K562 (cell line): ENCODE measurements at regions not wholly inside any gene's neighbourhood (a gene's known extent, or its start where the extent isn't known, plus 50 kb on each side); places are given as distances from the start of the nearest gene placed in this dataset.

Experiments
- ATAC-seq: fragments of 200-7000 bp; cut with Tn5 transposase; 3 replicates; pipeline ENCODE4 v1.9.1; 2020; ENCODE audit warnings: moderate library complexity
- BruUV-seq: library from RNA; stranded (reverse); fragments of 400-500 nt; replicated peaks from 2 replicates; lab custom pipeline; 2021; lab: Mats Ljungman, UMichigan
- CTCF ChIA-PET: fragments of 300-600 bp; formaldehyde crosslinking; extraction: SDS; loops from one replicate; lab custom pipeline; 2021; ENCODE audit warnings: low intra/inter-chr PET ratio; lab: Yijun Ruan, JAX
- POLR2A ChIA-PET: fragments of 300-600, 350-650 bp; sonication (Branson Sonifier 250); formaldehyde crosslinking; extraction: SDS; loops from one replicate; lab custom pipeline; 2021; ENCODE audit warnings: antibody characterized with exemption, inconsistent platforms; lab: Yijun Ruan, JAX
- DNase-seq, 4 experiments: peaks; one replicate each; pipeline versions ENCODE4 v3.0.0 to v3.0.0-alpha.2; 2011 to 2018; ENCODE audit warnings: low spot score in 3 of 4, mixed read lengths in 3 of 4; ENCODE audit errors: extremely low read depth in 1 of 4
- FAIRE-seq: peaks from 2 replicates; lab custom pipeline; 2011; peaks lifted over from hg19 to GRCh38; lab: Jason Lieb, UNC
- H2AFZ ChIP-seq: 2 replicates; pipeline ENCODE4 v1.6.0; 2011; ENCODE audit warnings: low read depth, low read length, control low read depth, inconsistent platforms
- H3K27ac ChIP-seq: fragments of 200-600 bp; 3 replicates; pipeline ENCODE4 v1.8.0; 2011; ENCODE audit warnings: low read depth, mild to moderate bottlenecking, control low read depth, inconsistent platforms, low read length, moderate library complexity, mixed read lengths; ENCODE audit errors: extremely low read depth
- H3K27me3 ChIP-seq, 2 experiments: fragments of 300-600 bp in 1 of 2; 2 replicates in 1 of 2; 3 replicates in 1 of 2; pipeline versions ENCODE4 v1.6.0 to v1.8.0; 2011; ENCODE audit warnings: inconsistent platforms in 2 of 2, low read length in 2 of 2, mild to moderate bottlenecking in 1 of 2, mixed read lengths in 1 of 2, moderate library complexity in 1 of 2; ENCODE audit not compliant: control insufficient read depth in 2 of 2, insufficient read depth in 2 of 2
- H3K36me3 ChIP-seq: fragments of 300-600 bp; 3 replicates; pipeline ENCODE4 v1.8.0; 2011; ENCODE audit warnings: mild to moderate bottlenecking, low read length, inconsistent platforms; ENCODE audit not compliant: control insufficient read depth, insufficient read depth
- H3K4me1 ChIP-seq, 2 experiments: fragments of 200-600 bp in 1 of 2; replicated peaks in 1 of 2; 2 replicates in 1 of 2; 3 replicates in 1 of 2; pipeline versions ENCODE4 v1.5.1 to v1.8.0; 2011; ENCODE audit warnings: inconsistent platforms in 2 of 2, low read length in 2 of 2, mild to moderate bottlenecking in 1 of 2, mixed read lengths in 1 of 2, moderate library complexity in 1 of 2; ENCODE audit not compliant: control insufficient read depth in 2 of 2, insufficient read depth in 2 of 2
- H3K4me2 ChIP-seq: 2 replicates; pipeline ENCODE4 v1.6.1; 2011; ENCODE audit warnings: low read length, control low read depth, inconsistent platforms, mixed read lengths; ENCODE audit not compliant: insufficient read depth
- H3K4me3 ChIP-seq: fragments of 200-600 bp; sonication (generic), shearing (Covaris generic); 2 replicates; pipeline ENCODE4 v1.5.1; 2016; ENCODE audit warnings: control low read depth, inconsistent platforms
- H3K79me2 ChIP-seq: fragments of 200-600 bp; 3 replicates; pipeline ENCODE4 v1.8.0; 2011; ENCODE audit warnings: low read length, inconsistent platforms; ENCODE audit not compliant: control insufficient read depth, insufficient read depth
- H3K9ac ChIP-seq, 2 experiments: 2 replicates each; pipeline versions ENCODE4 v1.6.0 to v1.6.1; 2011; ENCODE audit warnings: low read depth in 2 of 2, low read length in 2 of 2, control low read depth in 1 of 2, inconsistent platforms in 1 of 2, mild to moderate bottlenecking in 1 of 2, mixed read lengths in 1 of 2; ENCODE audit not compliant: insufficient read depth in 1 of 2
- H3K9me1 ChIP-seq: one replicate; pipeline ENCODE4 v1.6.0; 2011; ENCODE audit warnings: inconsistent platforms, mild to moderate bottlenecking, low read length, moderate library complexity; ENCODE audit not compliant: control insufficient read depth, insufficient read depth
- H3K9me3 ChIP-seq: replicated peaks from 2 replicates; pipeline ENCODE4 v1.5.1; 2011; ENCODE audit warnings: low read depth, low read length, inconsistent platforms; ENCODE audit not compliant: control insufficient read depth, insufficient read depth
- H4K20me1 ChIP-seq: replicated peaks from 2 replicates; pipeline ENCODE4 v1.6.1; 2011; ENCODE audit warnings: low read length, inconsistent platforms, mixed read lengths; ENCODE audit not compliant: control insufficient read depth, insufficient read depth
- IRF9 ChIP-seq: fragments of 450-650 bp; IDR thresholded peaks from 2 replicates; pipeline ENCODE4 v1.6.1; 2016; ENCODE audit warnings: missing biosample characterization, missing genetic modification characterization
- MAFG ChIP-seq: fragments of 450-650 bp; conservative IDR thresholded peaks from 2 replicates; pipeline ENCODE4 v1.6.1; 2016; ENCODE audit warnings: missing genetic modification characterization, missing compliant biosample characterization
- NR2C2 ChIP-seq, 2 experiments: fragments of 200-800 bp in 1 of 2; sonication (Bioruptor generic) in 1 of 2; sonication (generic) in 1 of 2; formaldehyde crosslinking in 1 of 2; IDR thresholded peaks; 2 replicates each; pipeline versions ENCODE4 v1.6.1 to v1.8.0; 2016 to 2022; ENCODE audit warnings: mild to moderate bottlenecking in 1 of 2, missing compliant biosample characterization in 1 of 2, missing genetic modification characterization in 1 of 2, missing genetic modification reagents in 1 of 2
- NUFIP1 ChIP-seq: fragments of 450-650 bp; IDR thresholded peaks from 2 replicates; pipeline ENCODE4 v1.6.1; 2018; ENCODE audit not compliant: partially characterized antibody
- RBM14 ChIP-seq: fragments of 200-400 bp; formaldehyde crosslinking; IDR thresholded peaks from 2 replicates; pipeline ENCODE4 v1.6.1; 2018; ENCODE audit warnings: low read depth, mild to moderate bottlenecking, low read length, moderate library complexity, borderline replicate concordance; ENCODE audit not compliant: insufficient read depth
- RBM17 ChIP-seq: fragments of 200-400 bp; formaldehyde crosslinking; IDR thresholded peaks from 2 replicates; pipeline ENCODE4 v1.6.1; 2017; ENCODE audit warnings: low read depth, mild to moderate bottlenecking, low read length, borderline replicate concordance
- RCOR1 ChIP-seq, 2 experiments: IDR thresholded peaks; 2 replicates each; pipeline ENCODE4 v1.6.1; 2012; ENCODE audit warnings: low read depth in 2 of 2, low read length in 2 of 2, borderline replicate concordance in 1 of 2, improper control_type of control experiment in 1 of 2
- TAL1 ChIP-seq: fragments of 450-650 bp; IDR thresholded peaks from 2 replicates; pipeline ENCODE4 v1.6.1; 2016; ENCODE audit warnings: mild to moderate bottlenecking
- THAP12 ChIP-seq: fragments of 250-450 bp; sonication (Bioruptor Pico); IDR thresholded peaks from 2 replicates; pipeline ENCODE4 v1.9.0; 2021; ENCODE audit warnings: mild to moderate bottlenecking, inconsistent platforms
- TRIM28 ChIP-seq: fragments of 450-650 bp; IDR thresholded peaks from 2 replicates; pipeline ENCODE4 v1.6.1; 2017
- WGBS: fragments of 100-300 bp; shearing (Covaris generic); methylation state at CpG from one replicate; pipeline ENCODE4 v1.1.6; 2016; ENCODE audit warnings: low coverage, mixed read lengths; ENCODE audit not compliant: insufficient coverage; ENCODE audit errors: missing lambda C conversion rate; 5-methylcytosine and 5-hydroxymethylcytosine counted together
- in situ Hi-C: fragments of 300-500 bp; cut with MboI; formaldehyde crosslinking; loops from 4 replicates; pipeline ENCODE4 v1.15.0; 2018; ENCODE audit warnings: inconsistent platforms, mixed read lengths
- intact Hi-C: fragments of 100-400 bp; cut with micrococcal nuclease; formaldehyde crosslinking; loops from 2 replicates; pipeline ENCODE4 v1.14.2; 2022
- TF ChIP-seq, protein P1 (sequence below), 2 experiments: fragments of 450-650 bp in 1 of 2; sonication (generic) in 1 of 2; formaldehyde crosslinking in 1 of 2; IDR thresholded peaks in 1 of 2; conservative IDR thresholded peaks in 1 of 2; 2 replicates each; pipeline versions ENCODE4 v1.6.1 to v1.8.1; 2016 to 2023; ENCODE audit warnings: mild to moderate bottlenecking in 2 of 2, moderate library complexity in 2 of 2, inconsistent platforms in 1 of 2, missing genetic modification reagents in 1 of 2
- TF ChIP-seq, protein P2 (sequence below): fragments of 450-650 bp; IDR thresholded peaks from 2 replicates; pipeline ENCODE4 v1.7.1; 2018; ENCODE audit warnings: mild to moderate bottlenecking, low read depth; ENCODE audit not compliant: partially characterized antibody
- TF ChIP-seq, protein P3 (sequence below): fragments of 250-450 bp; sonication (Bioruptor Pico); IDR thresholded peaks from 2 replicates; pipeline ENCODE4 v1.4.0; 2020; ENCODE audit warnings: borderline replicate concordance

DNA sequence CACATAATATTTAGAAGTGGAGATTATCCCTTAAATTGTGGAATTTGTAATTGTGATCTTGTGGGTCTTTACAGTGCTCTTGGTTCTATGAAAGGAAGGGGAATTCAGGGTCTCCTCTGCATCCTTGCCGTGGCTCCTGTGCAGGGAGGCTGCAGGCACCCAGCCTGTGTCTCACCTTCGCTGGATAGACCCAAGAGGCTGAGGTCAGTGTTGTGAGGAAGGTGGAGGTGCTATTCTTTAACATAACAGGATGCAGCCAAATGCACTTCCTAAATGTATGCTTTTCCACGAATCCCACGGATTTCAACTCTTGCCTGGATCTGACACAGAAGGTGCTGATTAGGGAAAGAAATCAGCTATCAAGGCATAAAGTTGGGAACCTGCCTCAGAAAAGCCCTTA lies 69.5 kb downstream of the TMEM18 start:
- H3K4me1 ChIP-seq: peaks cover 0 to 4% of the 10 kb centered on the region in 2 experiments; a peak in 1 of 5 replicates
- BruUV-seq: no TSS peak
- ChIA-PET POLR2A (no interaction called here), CTCF (no interaction called here)
- no peaks in the 10 kb centered on the region for H3K9me1 ChIP-seq
- in situ Hi-C loops (no loop called here), intact Hi-C loops (no loop called here)
- WGBS: 0% methylated on average over 4 of the region's 4 CpGs
- ATAC-seq: no peak
- no peak overlapping the region for H2AFZ ChIP-seq
- no peaks in the 10 kb centered on the region for H3K9me3 ChIP-seq
- DNase-seq: no peak
- no peaks in the 10 kb centered on the region for H4K20me1 ChIP-seq
- no peak overlapping the region for H3K27ac ChIP-seq
- FAIRE-seq: no peak
- no peaks in the 10 kb centered on the region for H3K36me3 ChIP-seq
- H3K27me3 ChIP-seq: peaks cover 11 to 48% of the 10 kb centered on the region in 2 experiments; a peak in 4 of 5 replicates
- H3K4me3 ChIP-seq: no peak overlapping the region
- no peak overlapping the region for H3K4me2 ChIP-seq
- no peak overlapping the region for H3K9ac ChIP-seq
- no peaks in the 10 kb centered on the region for H3K79me2 ChIP-seq
- TF ChIP-seq, protein P1, sequence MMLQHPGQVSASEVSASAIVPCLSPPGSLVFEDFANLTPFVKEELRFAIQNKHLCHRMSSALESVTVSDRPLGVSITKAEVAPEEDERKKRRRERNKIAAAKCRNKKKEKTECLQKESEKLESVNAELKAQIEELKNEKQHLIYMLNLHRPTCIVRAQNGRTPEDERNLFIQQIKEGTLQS (IDR thresholded peaks at IDR 0.05): no peak
- TF ChIP-seq, protein P1 (CRISPR knock-in tag; conservative IDR thresholded peaks at IDR 0.05): no peak
- TF ChIP-seq, protein P2, sequence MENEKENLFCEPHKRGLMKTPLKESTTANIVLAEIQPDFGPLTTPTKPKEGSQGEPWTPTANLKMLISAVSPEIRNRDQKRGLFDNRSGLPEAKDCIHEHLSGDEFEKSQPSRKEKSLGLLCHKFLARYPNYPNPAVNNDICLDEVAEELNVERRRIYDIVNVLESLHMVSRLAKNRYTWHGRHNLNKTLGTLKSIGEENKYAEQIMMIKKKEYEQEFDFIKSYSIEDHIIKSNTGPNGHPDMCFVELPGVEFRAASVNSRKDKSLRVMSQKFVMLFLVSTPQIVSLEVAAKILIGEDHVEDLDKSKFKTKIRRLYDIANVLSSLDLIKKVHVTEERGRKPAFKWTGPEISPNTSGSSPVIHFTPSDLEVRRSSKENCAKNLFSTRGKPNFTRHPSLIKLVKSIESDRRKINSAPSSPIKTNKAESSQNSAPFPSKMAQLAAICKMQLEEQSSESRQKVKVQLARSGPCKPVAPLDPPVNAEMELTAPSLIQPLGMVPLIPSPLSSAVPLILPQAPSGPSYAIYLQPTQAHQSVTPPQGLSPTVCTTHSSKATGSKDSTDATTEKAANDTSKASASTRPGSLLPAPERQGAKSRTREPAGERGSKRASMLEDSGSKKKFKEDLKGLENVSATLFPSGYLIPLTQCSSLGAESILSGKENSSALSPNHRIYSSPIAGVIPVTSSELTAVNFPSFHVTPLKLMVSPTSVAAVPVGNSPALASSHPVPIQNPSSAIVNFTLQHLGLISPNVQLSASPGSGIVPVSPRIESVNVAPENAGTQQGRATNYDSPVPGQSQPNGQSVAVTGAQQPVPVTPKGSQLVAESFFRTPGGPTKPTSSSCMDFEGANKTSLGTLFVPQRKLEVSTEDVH: no peak
- TF ChIP-seq TAL1 (no peak), RBM14 (no peak), TRIM28 (no peak), MAFG (tag) (no peak), IRF9 (tag) (no peak), THAP12 (CRISPR knock-in tag) (no peak), RBM17 (no peak), NUFIP1 (no peak), RCOR1 (IDR thresholded peaks at IDR 0.05; ENCODE audit: borderline replicate concordance in 1 of 2, low read depth in 2 of 2, low read length in 2 of 2) (no peak), NR2C2 (CRISPR knock-in tag; IDR thresholded peaks at IDR 0.05) (no peak), NR2C2 (tag; IDR thresholded peaks at IDR 0.05) (no peak)
- TF ChIP-seq, protein P3, sequence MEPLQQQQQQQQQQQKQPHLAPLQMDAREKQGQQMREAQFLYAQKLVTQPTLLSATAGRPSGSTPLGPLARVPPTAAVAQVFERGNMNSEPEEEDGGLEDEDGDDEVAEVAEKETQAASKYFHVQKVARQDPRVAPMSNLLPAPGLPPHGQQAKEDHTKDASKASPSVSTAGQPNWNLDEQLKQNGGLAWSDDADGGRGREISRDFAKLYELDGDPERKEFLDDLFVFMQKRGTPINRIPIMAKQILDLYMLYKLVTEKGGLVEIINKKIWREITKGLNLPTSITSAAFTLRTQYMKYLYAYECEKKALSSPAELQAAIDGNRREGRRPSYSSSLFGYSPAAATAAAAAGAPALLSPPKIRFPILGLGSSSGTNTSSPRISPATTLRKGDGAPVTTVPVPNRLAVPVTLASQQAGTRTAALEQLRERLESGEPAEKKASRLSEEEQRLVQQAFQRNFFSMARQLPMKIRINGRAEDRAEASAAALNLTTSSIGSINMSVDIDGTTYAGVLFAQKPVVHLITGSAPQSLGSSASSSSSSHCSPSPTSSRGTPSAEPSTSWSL (CRISPR knock-in tag): no peak
